ENCODE measurements at regions not wholly inside any gene's neighbourhood (a gene's known extent, or its start where the extent isn't known, plus 50 kb on each side); places are given as distances from the start of the nearest gene placed in this dataset.

DNA sequence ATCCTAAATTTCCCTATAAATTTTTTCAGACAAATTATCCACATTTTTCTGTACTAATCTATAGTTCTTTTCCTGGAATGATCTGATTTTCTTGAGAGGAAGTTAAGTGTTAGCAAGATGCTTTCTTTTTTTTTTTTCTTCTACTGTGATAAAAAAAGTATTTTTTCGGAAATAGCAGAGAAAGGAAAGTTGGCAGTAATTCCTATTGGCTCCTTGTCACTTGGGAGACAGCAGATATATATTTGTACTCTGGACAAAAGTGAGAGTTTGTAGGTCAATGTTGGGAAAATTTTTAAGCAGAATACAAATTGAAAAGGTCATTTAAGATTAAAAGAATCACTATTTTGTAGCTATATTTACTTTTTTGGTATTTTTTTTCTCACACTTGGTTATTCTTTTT is 635.7 kb upstream of the NRXN1 start:
- intact Hi-C loops (cut with micrococcal nuclease): no loop called here
- DNase-seq (ENCODE audit: unreplicated experiment): no peak
- ChIA-PET CTCF (no interaction called here), POLR2A (interaction anchor here (0.7 kb wide), 1 partner anchor 35 kb away, joined by 3 read pairs; no protein-coding TSS in a partner anchor)
- no peaks in the 10 kb centered on the region for H3K27me3 Mint-ChIP-seq (ENCODE audit: insufficient read depth, unreplicated experiment)
- H3K9me3 Mint-ChIP-seq (ENCODE audit: unreplicated experiment): no peaks in the 10 kb centered on the region
- no peak overlapping the region for H3K27ac Mint-ChIP-seq (ENCODE audit: low read depth, unreplicated experiment)
- no peaks in the 10 kb centered on the region for H3K36me3 Mint-ChIP-seq (ENCODE audit: insufficient read depth, unreplicated experiment)
- H3K4me3 Mint-ChIP-seq (ENCODE audit: unreplicated experiment): no peak overlapping the region
- TF ChIP-seq, protein P1, sequence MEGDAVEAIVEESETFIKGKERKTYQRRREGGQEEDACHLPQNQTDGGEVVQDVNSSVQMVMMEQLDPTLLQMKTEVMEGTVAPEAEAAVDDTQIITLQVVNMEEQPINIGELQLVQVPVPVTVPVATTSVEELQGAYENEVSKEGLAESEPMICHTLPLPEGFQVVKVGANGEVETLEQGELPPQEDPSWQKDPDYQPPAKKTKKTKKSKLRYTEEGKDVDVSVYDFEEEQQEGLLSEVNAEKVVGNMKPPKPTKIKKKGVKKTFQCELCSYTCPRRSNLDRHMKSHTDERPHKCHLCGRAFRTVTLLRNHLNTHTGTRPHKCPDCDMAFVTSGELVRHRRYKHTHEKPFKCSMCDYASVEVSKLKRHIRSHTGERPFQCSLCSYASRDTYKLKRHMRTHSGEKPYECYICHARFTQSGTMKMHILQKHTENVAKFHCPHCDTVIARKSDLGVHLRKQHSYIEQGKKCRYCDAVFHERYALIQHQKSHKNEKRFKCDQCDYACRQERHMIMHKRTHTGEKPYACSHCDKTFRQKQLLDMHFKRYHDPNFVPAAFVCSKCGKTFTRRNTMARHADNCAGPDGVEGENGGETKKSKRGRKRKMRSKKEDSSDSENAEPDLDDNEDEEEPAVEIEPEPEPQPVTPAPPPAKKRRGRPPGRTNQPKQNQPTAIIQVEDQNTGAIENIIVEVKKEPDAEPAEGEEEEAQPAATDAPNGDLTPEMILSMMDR (IDR thresholded peaks at IDR 0.05; ENCODE audit: unreplicated experiment): no peak
- H3K4me1 Mint-ChIP-seq (ENCODE audit: insufficient read depth, unreplicated experiment): no peaks in the 10 kb centered on the region
- no TSS peak for BruUV-seq (replicated peaks)

DNA sequence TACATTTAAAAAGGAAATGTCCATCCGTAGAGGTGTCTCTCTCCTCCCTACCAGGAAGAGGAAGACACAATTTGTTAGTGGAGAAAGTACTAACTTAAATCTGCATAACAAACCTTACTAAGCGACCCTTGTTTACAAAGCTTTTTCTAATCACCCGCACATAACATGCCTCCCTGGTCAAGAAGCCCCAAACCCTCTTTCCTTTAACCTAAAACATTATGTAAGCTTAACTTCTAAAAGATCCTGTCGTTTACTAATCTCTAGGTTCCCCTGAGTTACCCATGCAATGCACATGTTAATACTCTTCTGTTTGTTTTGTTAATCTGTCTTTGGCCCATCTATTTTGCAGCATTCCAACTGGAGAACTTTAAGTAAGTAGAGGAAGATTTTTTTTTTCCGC is 630.3 kb upstream of the NRXN1 start:
- DNase-seq (ENCODE audit: unreplicated experiment): no peak
- Mint-ChIP-seq H3K27me3 (ENCODE audit: insufficient read depth, unreplicated experiment) (no peaks in the 10 kb centered on the region), H3K27ac (ENCODE audit: low read depth, unreplicated experiment) (no peak overlapping the region), H3K9me3 (ENCODE audit: unreplicated experiment) (no peaks in the 10 kb centered on the region), H3K4me1 (ENCODE audit: insufficient read depth, unreplicated experiment) (no peaks in the 10 kb centered on the region), H3K36me3 (ENCODE audit: insufficient read depth, unreplicated experiment) (no peaks in the 10 kb centered on the region), H3K4me3 (ENCODE audit: unreplicated experiment) (no peak overlapping the region)
- CTCF ChIA-PET: no interaction called here
- POLR2A ChIA-PET: no interaction called here
- TF ChIP-seq, protein P1 (IDR thresholded peaks at IDR 0.05; ENCODE audit: unreplicated experiment): no peak
- intact Hi-C loops (cut with micrococcal nuclease): no loop called here
- no TSS peak for BruUV-seq (replicated peaks)

DNA sequence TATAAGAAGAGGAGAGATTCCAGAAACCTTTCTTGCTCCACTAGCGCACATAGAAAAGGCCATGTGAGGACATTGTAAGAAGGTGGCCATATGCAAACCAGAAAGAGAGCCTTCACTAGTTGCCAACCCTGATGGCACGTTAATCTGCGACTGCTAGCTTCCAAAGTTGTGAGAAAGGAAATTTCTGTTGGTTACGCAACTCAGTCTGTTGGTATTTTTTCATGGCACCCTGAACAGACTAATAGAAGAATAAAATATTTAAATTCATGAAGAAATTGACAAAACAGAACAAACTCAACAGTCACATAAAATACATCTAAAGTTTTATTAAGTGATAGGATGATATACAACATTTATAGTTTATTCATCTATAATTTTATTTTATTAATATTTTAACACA is 625.9 kb upstream of the NRXN1 start:
- intact Hi-C loops (cut with micrococcal nuclease): no loop called here
- Mint-ChIP-seq H3K27ac (ENCODE audit: low read depth, unreplicated experiment) (no peak overlapping the region), H3K36me3 (ENCODE audit: insufficient read depth, unreplicated experiment) (no peaks in the 10 kb centered on the region), H3K9me3 (ENCODE audit: unreplicated experiment) (no peaks in the 10 kb centered on the region), H3K4me1 (ENCODE audit: insufficient read depth, unreplicated experiment) (no peaks in the 10 kb centered on the region), H3K27me3 (ENCODE audit: insufficient read depth, unreplicated experiment) (no peaks in the 10 kb centered on the region), H3K4me3 (ENCODE audit: unreplicated experiment) (no peak overlapping the region)
- TF ChIP-seq, protein P1 (IDR thresholded peaks at IDR 0.05; ENCODE audit: unreplicated experiment): no peak
- no peak for DNase-seq (ENCODE audit: unreplicated experiment)
- no TSS peak for BruUV-seq (replicated peaks)
- POLR2A ChIA-PET: no interaction called here
- CTCF ChIA-PET: no interaction called here

GRCh38 chr2:51650769-51651168 is 618.8 kb upstream of the NRXN1 start:
- no TSS peak for BruUV-seq (replicated peaks)
- Mint-ChIP-seq H3K9me3 (ENCODE audit: unreplicated experiment) (no peaks in the 10 kb centered on the region), H3K4me3 (ENCODE audit: unreplicated experiment) (no peak overlapping the region), H3K36me3 (ENCODE audit: insufficient read depth, unreplicated experiment) (no peaks in the 10 kb centered on the region), H3K27ac (ENCODE audit: low read depth, unreplicated experiment) (no peak overlapping the region), H3K27me3 (ENCODE audit: insufficient read depth, unreplicated experiment) (no peaks in the 10 kb centered on the region), H3K4me1 (ENCODE audit: insufficient read depth, unreplicated experiment) (no peaks in the 10 kb centered on the region)
- DNase-seq (ENCODE audit: unreplicated experiment): no peak
- intact Hi-C loops (cut with micrococcal nuclease): no loop called here
- ChIA-PET POLR2A (no interaction called here), CTCF (no interaction called here)
- TF ChIP-seq, protein P1 (IDR thresholded peaks at IDR 0.05; ENCODE audit: unreplicated experiment): no peak
